GM12878 (cell line): ENCODE measurements at regions not wholly inside any gene's neighbourhood (a gene's known extent, or its start where the extent isn't known, plus 50 kb on each side); places are given as distances from the start of the nearest gene placed in this dataset.

Experiments
- BHLHE40 ChIP-seq, 2 experiments: fragments of 450-650 bp in 1 of 2; IDR thresholded peaks; 2 replicates each; pipeline ENCODE4 v1.6.1; 2011 to 2017; ENCODE audit warnings: low read depth in 2 of 2, borderline replicate concordance in 1 of 2, improper control_type of control experiment in 1 of 2, low read length in 1 of 2, mild to moderate bottlenecking in 1 of 2
- POLR2A ChIP-seq: IDR thresholded peaks from 2 replicates; pipeline ENCODE4 v1.6.1; 2011; ENCODE audit warnings: low read depth, mild to moderate bottlenecking, low read length
- SPI1 ChIP-seq: IDR thresholded peaks from 2 replicates; pipeline ENCODE4 v1.6.1; 2011; ENCODE audit warnings: low read depth, mild to moderate bottlenecking, low read length, moderate library complexity, borderline replicate concordance; ENCODE audit not compliant: insufficient read depth

DNA sequence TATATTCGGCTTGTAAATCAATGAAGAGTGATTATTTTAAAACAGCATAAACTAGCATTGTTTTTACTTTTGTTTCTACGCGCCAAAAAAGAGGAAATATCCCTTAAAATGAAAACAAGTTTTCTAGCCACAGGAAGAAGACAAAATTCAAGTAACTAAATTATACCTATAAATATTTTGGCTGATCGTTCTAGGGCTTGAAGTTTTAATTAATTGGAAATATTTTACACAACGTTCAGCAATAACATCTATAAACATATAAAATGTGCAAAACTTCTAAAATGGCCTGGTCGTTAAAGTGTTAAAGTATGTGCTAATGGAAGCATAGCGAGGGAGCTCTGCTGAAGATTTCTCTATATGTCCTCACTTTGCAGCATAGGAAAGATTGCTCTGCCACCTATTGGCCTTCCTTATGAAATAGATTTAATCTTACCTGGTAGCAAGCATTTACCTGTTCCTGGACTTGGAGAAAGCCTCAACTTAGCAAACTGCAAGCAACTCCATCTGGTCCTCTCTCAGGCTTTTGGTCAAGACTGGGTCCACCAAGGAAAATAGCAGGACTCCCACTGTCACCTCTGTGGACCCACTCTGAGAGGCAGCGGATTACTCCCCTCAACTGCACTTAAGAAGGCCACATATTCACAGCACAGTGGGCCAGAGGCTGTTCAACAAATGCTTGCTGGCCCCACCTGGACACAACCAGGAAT, 351.3 kb upstream of the RUNX1 start:
- TF ChIP-seq SPI1: no peak
- TF ChIP-seq BHLHE40 (IDR thresholded peaks at IDR 0.05; ENCODE audit: borderline replicate concordance in 1 of 2, low read depth in 2 of 2, low read length in 1 of 2): no peak
- no peak for TF ChIP-seq POLR2A
